Activated CD8-positive, alpha-beta memory T cell treated with anti-CD3 and anti-CD28 coated beads, Interleukin-2, amount 10 ng/mL, durations not matched to agents 7 days and 5 days (primary cell): ENCODE measurements at regions not wholly inside any gene's neighbourhood (a gene's known extent, or its start where the extent isn't known, plus 50 kb on each side); places are given as distances from the start of the nearest gene placed in this dataset.
"Not testable (repeated sequence)": the region's sequence is repeated elsewhere in the genome, so short reads cannot be mapped to it uniquely, and the experiment has no call there.

ENCODE experiments used
- ATAC-seq: fragments of 150-1000 bp; cut with Tn5 transposase; one replicate; pipeline ENCODE4 v1.10.0; 2021; ENCODE audit warnings: moderate library complexity
- CTCF ChIA-PET: fragments of 350-600 bp; sonication (Branson Sonifier 250); formaldehyde crosslinking; loops from one replicate; lab custom pipeline; 2021; ENCODE audit warnings: antibody characterized with exemption; lab: Charles Lee
- DNase-seq: peaks from one replicate; pipeline ENCODE4 v3.0.0-alpha.2; 2020
- H3K27ac Mint-ChIP-seq: one replicate; pipeline ENCODE4 v1.8.0; 2021; ENCODE audit warnings: mild to moderate bottlenecking, mixed read lengths
- H3K27me3 Mint-ChIP-seq: one replicate; pipeline ENCODE4 v1.8.0; 2021; ENCODE audit warnings: mixed read lengths
- H3K36me3 Mint-ChIP-seq: one replicate; pipeline ENCODE4 v1.8.0; 2021; ENCODE audit warnings: mild to moderate bottlenecking, mixed read lengths
- H3K4me1 Mint-ChIP-seq: one replicate; pipeline ENCODE4 v1.8.0; 2021; ENCODE audit warnings: mixed read lengths
- H3K4me3 Mint-ChIP-seq: one replicate; pipeline ENCODE4 v1.8.0; 2021; ENCODE audit warnings: mild to moderate bottlenecking, moderate library complexity, mixed read lengths
- H3K9me3 Mint-ChIP-seq: one replicate; pipeline ENCODE4 v1.8.0; 2022; ENCODE audit warnings: low read depth, mixed read lengths

GRCh38 chr2:111423184-111423583 is 302.5 kb downstream of the BCL2L11 start:
- CTCF ChIA-PET, H3K9me3 Mint-ChIP-seq: not testable (repeated sequence)

DNA sequence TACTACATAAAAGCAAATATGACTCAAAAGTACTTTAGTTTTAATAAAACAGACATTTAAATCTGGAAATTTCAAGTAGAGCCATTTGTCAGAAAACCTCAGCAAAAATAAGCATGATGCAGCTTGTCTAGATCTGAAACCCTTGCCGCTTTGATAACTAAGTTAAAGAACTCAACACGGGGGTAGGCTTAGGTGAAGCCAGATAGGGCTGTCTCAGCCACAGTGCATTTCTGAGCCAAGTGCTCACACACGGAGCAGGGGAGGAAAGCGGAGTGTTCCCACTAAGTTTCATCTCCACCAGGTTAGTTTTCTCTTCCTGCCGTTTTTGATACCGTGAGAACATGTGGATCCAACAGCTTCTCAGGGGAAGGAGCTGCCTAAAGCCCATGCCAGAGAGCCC is 303.5 kb downstream of the BCL2L11 start:
- H3K27ac Mint-ChIP-seq, DNase-seq, H3K27me3 Mint-ChIP-seq, H3K4me3 Mint-ChIP-seq, H3K9me3 Mint-ChIP-seq, CTCF ChIA-PET, ATAC-seq: not testable (repeated sequence)
- peaks cover 33% of the 10 kb centered on the region for H3K4me1 Mint-ChIP-seq
- peaks cover 16% of the 10 kb centered on the region for H3K36me3 Mint-ChIP-seq

More at GRCh38 chr2:111423184-111423583, 302.5 kb downstream of the BCL2L11 start:
- not testable (repeated sequence) for ATAC-seq, H3K27ac Mint-ChIP-seq, H3K27me3 Mint-ChIP-seq, H3K4me3 Mint-ChIP-seq, DNase-seq
- Mint-ChIP-seq H3K4me1 (peaks cover 28% of the 10 kb centered on the region), H3K36me3 (peaks cover 11% of the 10 kb centered on the region)

- DNase-seq (peak; percentile 72), ATAC-seq (peak; percentile 73)
- H3K27ac Mint-ChIP-seq, H3K27me3 Mint-ChIP-seq, H3K9me3 Mint-ChIP-seq, H3K4me3 Mint-ChIP-seq, CTCF ChIA-PET: not testable (repeated sequence)
- Mint-ChIP-seq H3K4me1 (peaks cover 33% of the 10 kb centered on the region), H3K36me3 (peaks cover 16% of the 10 kb centered on the region)
Measured at GRCh38 chr2:111424851-111425309, 304.2 kb downstream of the BCL2L11 start.

DNA sequence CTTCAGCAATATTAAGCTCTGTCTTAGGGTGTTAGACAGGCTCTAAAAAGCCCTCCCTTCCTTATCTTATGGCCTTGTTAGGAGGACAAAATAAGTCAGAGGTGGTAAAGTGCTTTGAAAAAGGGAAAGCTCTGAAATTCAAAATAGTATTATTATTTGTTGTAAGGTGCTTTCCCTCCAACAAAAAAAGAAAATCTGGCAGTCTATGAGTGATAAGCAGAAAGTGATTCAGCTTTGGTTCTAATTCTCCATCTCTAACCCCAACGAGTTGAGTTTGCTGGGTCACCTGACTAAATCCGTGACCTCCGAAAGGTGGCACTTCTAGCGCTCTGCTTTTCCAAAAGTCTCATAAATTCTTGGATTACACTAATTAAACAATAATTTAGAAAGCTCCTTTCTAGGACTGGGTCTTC is 305.1 kb downstream of the BCL2L11 start:
- H3K27me3 Mint-ChIP-seq, H3K4me3 Mint-ChIP-seq, H3K9me3 Mint-ChIP-seq, H3K27ac Mint-ChIP-seq, DNase-seq, CTCF ChIA-PET: not testable (repeated sequence)
- peaks cover 28% of the 10 kb centered on the region for H3K4me1 Mint-ChIP-seq
- peaks cover 16% of the 10 kb centered on the region for H3K36me3 Mint-ChIP-seq
- peak; percentile 21 for ATAC-seq

GRCh38 chr2:111427346-111427745 is 306.6 kb downstream of the BCL2L11 start:
- Mint-ChIP-seq H3K4me1 (peaks cover 27% of the 10 kb centered on the region), H3K36me3 (peaks cover 16% of the 10 kb centered on the region)
- H3K27me3 Mint-ChIP-seq, DNase-seq, H3K9me3 Mint-ChIP-seq, CTCF ChIA-PET, H3K4me3 Mint-ChIP-seq, ATAC-seq, H3K27ac Mint-ChIP-seq: not testable (repeated sequence)

- CTCF ChIA-PET: not testable (repeated sequence)
Measured at GRCh38 chr2:111428915-111429314, 308.2 kb downstream of the BCL2L11 start.

DNA sequence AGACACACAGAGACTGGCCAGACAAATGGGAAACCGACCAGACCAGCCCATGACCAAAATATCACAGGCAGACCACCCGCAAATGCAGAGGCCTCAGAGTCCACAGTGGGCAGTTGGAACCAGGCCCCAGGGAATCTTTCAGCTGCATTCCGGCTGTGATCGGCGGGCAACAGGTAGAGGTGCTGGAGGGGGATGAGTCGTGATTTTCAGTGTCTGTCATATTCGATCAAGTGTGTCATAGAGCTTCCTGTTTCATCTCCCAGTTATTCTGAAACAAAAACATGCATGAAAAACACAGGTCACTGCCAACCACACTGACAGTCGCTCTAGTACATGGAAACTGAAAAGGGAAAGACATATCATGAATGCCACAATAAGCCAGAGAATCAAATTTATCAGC is 308.6 kb downstream of the BCL2L11 start:
- DNase-seq, H3K4me3 Mint-ChIP-seq, CTCF ChIA-PET, ATAC-seq, H3K27me3 Mint-ChIP-seq, H3K9me3 Mint-ChIP-seq, H3K27ac Mint-ChIP-seq: not testable (repeated sequence)
- peaks cover 31% of the 10 kb centered on the region for H3K4me1 Mint-ChIP-seq
- H3K36me3 Mint-ChIP-seq: peaks cover 16% of the 10 kb centered on the region

More at GRCh38 chr2:111428915-111429314, 308.2 kb downstream of the BCL2L11 start:
- not testable (repeated sequence) for ATAC-seq, H3K27ac Mint-ChIP-seq, DNase-seq, H3K4me3 Mint-ChIP-seq, H3K9me3 Mint-ChIP-seq, H3K27me3 Mint-ChIP-seq
- Mint-ChIP-seq H3K4me1 (peaks cover 31% of the 10 kb centered on the region), H3K36me3 (peaks cover 16% of the 10 kb centered on the region)

DNA sequence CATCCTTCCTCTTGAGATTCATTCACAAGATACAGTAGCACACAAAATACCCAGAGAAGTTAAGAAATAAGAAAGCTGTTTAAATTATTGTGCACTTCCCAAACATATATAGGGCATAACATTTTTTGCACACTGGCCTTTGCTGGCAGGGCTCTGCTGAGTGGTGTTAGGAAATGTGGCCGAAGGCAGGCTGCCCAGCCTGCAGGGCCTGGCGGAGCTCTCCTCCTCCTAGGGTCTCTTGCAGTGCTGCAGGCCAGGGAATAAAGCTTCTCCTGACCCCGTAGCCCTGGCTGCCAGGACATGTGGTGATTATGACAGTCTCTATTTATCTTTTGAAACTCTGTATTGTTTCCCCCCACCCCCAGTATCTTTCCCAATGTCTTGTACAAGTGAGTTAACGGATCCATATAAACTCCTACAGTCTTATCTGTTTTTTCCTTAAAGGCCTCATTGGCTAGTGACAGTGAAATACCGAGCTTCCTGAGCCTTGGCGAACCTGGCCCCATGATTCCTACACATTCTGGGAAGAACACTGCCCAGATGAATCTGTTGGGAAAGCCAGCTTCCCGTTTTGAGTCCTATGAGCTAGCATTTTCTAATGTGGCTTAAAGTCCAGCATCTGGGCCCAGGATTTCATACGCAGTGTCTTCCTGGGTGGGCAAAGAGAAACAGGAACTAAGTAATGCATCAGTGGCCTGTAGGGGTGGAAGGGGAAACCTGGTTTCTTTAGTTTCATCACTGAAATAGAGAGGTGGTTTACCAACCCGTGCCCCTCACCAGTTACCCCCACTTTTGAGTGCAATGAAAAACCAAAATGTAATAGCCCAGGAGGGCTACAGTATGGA is 310.3 kb downstream of the BCL2L11 start:
- H3K9me3 Mint-ChIP-seq, DNase-seq, ATAC-seq, H3K4me3 Mint-ChIP-seq, H3K27me3 Mint-ChIP-seq, CTCF ChIA-PET, H3K27ac Mint-ChIP-seq: not testable (repeated sequence)
- peaks cover 21% of the 10 kb centered on the region for H3K4me1 Mint-ChIP-seq
- peaks cover 16% of the 10 kb centered on the region for H3K36me3 Mint-ChIP-seq

DNA sequence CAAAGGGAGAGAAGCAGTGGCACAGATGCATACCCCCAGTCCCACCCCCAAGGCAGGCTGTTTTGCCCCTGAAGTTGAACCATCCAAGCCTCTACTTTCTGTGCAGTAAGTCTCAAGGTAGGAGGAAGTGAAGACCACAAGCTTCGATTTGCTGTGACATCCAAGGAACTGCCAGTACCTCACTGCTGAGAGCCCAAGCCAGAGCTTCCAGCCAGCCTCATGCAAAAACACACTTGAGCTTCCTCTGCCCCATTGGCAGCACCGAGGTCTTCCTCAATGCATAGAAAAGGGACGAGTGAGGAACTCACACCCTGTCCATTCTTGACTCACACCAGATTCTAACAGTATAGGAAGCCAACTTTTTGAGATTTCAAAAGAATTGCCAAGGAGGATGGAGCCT is 311.7 kb downstream of the BCL2L11 start:
- not testable (repeated sequence) for H3K27me3 Mint-ChIP-seq

DNA sequence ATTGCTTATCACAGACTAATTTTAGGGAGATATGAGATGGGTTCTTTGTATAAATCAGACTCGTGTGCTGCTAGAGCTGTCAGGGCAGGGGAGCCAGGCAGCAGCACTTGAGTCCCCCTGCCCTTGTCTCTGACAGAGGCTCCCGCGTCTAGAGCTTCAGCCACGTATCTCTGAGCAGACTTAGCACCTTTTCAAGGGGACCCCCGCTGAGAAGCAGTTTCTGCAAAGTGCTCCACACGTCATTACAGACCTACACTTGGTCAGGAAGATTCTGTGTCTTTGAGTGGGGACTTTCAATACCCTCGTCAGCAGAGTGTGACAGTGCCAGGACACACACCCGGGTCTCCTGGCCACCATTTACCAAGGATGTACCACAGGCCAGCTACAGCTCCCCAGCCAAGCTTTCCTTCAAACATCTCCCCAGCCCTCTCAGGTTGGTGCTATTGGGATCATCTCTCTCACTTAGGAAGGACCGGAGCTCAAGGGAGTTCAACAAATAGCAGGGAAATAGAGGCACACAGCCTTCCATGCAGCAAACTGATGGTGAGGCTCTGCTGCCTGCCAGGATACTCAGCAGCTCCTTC is 312.3 kb downstream of the BCL2L11 start:
- DNase-seq, H3K4me3 Mint-ChIP-seq, H3K27me3 Mint-ChIP-seq, H3K9me3 Mint-ChIP-seq, CTCF ChIA-PET, H3K27ac Mint-ChIP-seq, H3K36me3 Mint-ChIP-seq: not testable (repeated sequence)
- ATAC-seq: peak; percentile 28
- H3K4me1 Mint-ChIP-seq: peaks cover 14% of the 10 kb centered on the region

More for the DNA sequence above, 311.7 kb downstream of the BCL2L11 start:
- CTCF ChIA-PET, DNase-seq, H3K4me3 Mint-ChIP-seq, ATAC-seq, H3K9me3 Mint-ChIP-seq, H3K36me3 Mint-ChIP-seq, H3K27ac Mint-ChIP-seq: not testable (repeated sequence)
- peaks cover 15% of the 10 kb centered on the region for H3K4me1 Mint-ChIP-seq

DNA sequence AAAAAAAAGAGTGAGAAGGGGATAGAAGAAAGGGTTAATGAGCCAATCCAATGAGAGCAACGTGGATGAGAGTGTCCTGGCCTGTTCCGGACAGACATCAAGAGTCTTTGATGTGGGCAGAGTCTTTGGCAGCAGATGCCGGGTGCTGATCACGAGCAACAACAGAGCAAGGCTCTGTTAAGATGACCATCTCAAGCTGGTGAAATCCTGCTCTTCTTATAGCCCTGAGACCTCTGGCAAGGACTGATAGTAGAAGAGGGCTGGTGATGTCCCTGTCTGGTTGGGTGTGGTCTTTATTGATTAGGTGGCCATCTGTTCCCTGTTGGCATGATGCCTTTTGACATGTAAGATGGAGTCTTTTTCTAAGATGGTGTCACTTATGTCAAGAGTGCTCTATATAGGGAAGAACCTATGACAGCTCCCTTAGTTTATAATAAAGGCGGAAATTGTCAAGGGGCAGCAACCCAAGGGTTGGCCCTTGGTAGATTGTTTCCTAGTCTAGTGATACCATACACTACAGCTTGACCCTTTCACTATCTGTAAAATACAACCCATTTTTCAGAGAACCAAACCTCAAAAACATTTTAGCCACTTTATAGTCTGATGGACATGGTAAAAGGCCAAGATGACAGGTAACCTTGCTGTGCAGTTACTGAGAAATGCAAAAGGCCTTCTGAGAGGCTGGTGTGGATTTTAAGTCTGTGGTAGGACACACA is 313.3 kb downstream of the BCL2L11 start:
- H3K4me3 Mint-ChIP-seq, ATAC-seq, H3K27me3 Mint-ChIP-seq, DNase-seq, H3K9me3 Mint-ChIP-seq, H3K36me3 Mint-ChIP-seq, H3K27ac Mint-ChIP-seq, CTCF ChIA-PET: not testable (repeated sequence)
- H3K4me1 Mint-ChIP-seq: peaks cover 10% of the 10 kb centered on the region

DNA sequence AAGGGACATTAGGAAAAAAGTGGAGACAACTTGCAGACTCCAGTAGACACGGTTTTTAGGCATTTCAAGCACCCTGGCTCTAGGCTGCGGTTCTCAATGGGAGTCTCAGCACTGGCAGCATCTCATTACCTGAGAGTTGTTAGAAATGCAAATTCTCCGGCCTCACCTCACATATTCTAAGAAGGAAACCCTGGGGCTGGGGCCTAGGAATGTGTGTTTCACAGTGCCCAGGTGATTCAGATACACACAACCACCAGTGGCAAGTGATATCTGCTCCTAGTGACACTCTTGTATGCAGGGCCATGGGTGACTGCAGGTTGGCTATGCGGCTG is 313.9 kb downstream of the BCL2L11 start:
- DNase-seq, H3K36me3 Mint-ChIP-seq, ATAC-seq, H3K27ac Mint-ChIP-seq, CTCF ChIA-PET, H3K9me3 Mint-ChIP-seq, H3K27me3 Mint-ChIP-seq, H3K4me3 Mint-ChIP-seq: not testable (repeated sequence)
- H3K4me1 Mint-ChIP-seq: peaks cover 11% of the 10 kb centered on the region

DNA sequence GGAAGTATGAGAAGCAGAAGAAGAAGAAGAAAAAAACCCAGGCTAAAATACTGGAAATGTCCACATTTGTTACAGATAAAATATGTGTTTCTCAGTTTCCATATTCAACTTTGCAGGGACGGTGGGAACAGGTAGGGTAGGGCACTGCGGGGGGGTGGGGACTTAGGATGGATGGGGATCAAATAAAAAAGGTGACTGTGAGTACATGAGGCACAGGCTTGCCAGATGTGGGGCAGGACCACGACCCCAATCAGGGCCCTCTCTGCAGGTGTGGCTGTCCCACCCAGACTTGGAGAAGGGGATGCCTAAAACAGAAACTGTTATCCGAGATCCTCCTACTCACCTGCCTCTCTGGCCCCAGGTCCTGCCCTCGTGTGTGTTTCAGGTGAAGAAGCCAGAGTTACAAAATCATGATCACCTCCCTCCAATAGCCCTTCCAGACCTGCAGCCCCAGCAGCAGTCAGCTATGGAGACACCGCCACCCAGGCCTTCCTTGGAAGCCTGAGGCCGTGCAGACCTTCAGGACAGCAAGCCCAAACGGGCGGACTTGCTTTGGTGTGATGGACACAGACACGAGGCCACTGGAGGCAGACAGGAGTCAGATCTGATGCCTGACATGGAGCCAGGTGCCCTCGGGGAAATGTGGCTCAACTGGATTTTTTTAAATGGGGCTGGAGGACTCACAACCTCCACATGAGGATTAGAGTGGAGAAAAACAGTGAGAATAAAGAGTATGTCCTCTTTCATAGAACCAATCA is 315.0 kb downstream of the BCL2L11 start:
- H3K4me1 Mint-ChIP-seq: peaks cover 13% of the 10 kb centered on the region
- H3K4me3 Mint-ChIP-seq, H3K27ac Mint-ChIP-seq, H3K9me3 Mint-ChIP-seq, H3K36me3 Mint-ChIP-seq, ATAC-seq, DNase-seq, H3K27me3 Mint-ChIP-seq, CTCF ChIA-PET: not testable (repeated sequence)
